KOPT-K1 (cell line): ENCODE measurements at regions not wholly inside any gene's neighbourhood (a gene's known extent, or its start where the extent isn't known, plus 50 kb on each side); places are given as distances from the start of the nearest gene placed in this dataset.
"Not testable (repeated sequence)": the region's sequence is repeated elsewhere in the genome, so short reads cannot be mapped to it uniquely, and the experiment has no call there.

Source experiments
- H3K27ac ChIP-seq: fragments of 200-600 bp; sonication (generic); 2 replicates; pipeline ENCODE4 v1.5.1; 2016; ENCODE audit warnings: antibody characterized with exemption, mild to moderate bottlenecking, low read depth, low read length; ENCODE audit not compliant: poor library complexity, severe bottlenecking
- H3K36me3 ChIP-seq: fragments of 200-600 bp; sonication (generic); 2 replicates; pipeline ENCODE4 v1.5.1; 2017; ENCODE audit warnings: antibody characterized with exemption, mild to moderate bottlenecking, low read length, moderate library complexity; ENCODE audit not compliant: insufficient read depth
- H3K9me3 ChIP-seq: fragments of 200-600 bp; sonication (generic); 2 replicates; pipeline ENCODE4 v1.5.1; 2017; ENCODE audit warnings: antibody characterized with exemption, low read length, mild to moderate bottlenecking; ENCODE audit not compliant: insufficient read depth, poor library complexity, severe bottlenecking

DNA sequence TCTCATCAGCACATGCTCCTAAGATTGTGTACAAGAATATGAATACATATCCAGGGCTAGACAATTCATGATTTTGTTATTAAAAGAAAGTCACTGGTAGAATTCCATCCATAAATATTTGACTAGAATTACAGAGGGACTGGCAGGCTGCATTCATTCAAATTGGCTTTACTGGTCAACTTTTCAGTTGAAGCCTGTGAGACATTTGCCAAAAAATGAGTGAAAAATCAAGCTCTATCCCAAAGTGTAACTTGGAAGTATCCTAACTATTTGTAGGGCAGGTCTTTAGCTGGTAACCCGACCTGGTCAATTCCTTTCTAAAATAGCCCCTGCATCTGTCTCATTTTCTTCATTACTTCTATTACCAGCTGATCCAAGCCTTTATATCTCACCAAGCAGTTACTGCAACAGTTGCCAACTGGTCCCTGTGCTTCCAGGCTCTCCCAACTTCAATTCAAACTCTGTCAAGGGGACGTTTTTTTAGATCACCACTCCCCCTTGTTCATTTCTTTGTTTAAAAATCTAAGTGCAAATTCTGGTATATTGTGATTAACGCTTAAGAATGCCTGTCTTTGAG lies 173.1 kb upstream of the TBL1XR1 start:
- Histone ChIP-seq H3K9me3 (no peaks in the 10 kb centered on the region), H3K27ac (no peak overlapping the region), H3K36me3 (no peaks in the 10 kb centered on the region)

- Histone ChIP-seq H3K9me3 (no peaks in the 10 kb centered on the region), H3K27ac (no peak overlapping the region), H3K36me3 (no peaks in the 10 kb centered on the region)
These were observed 173.9 kb upstream of the TBL1XR1 start for GRCh38 chr3:177371146-177371545.

DNA sequence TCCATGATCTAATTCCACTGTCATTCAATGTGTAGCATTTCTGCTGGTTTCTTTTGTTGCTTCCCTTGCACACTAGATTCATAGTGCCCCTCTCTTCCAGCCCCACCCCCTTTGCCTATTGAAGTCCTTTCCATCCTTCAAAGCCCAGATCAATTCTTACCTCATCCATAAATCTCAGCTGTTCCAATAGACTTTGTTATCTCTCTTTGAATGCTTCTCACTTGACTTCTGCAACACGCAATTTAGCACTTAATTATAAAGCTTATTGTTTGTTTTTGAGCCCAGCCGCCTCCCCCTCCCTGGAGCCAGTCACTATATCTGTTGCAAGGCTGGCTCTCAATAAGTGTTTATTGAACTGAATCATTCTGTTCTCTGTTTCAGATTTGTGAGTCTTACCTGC lies 174.6 kb upstream of the TBL1XR1 start:
- H3K9me3 ChIP-seq = no peaks in the 10 kb centered on the region
- H3K36me3 ChIP-seq = no peaks in the 10 kb centered on the region
- no peak overlapping the region for H3K27ac ChIP-seq

- Histone ChIP-seq H3K9me3 (no peaks in the 10 kb centered on the region), H3K36me3 (no peaks in the 10 kb centered on the region), H3K27ac (no peak overlapping the region)
These were observed 177.0 kb upstream of the TBL1XR1 start for GRCh38 chr3:177374323-177374722.

DNA sequence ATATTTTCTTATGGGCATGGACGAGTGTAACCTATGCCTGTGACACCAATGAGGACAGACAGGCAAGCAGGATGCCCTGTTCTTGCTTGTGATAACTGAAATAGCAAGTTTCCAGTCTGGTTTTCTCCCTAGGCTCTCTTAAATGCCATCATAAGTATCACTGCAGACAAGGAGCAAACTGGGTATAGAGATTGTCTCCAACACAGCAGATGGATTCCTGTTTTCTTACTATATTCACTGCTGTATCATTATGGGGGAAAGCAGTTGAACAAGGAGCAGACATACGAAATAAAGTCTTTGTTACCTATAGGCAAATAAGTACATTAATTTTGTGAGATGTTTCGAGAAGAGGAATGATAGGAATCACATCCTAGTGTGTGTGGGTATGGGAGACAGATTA lies 178.0 kb upstream of the TBL1XR1 start:
- Histone ChIP-seq H3K9me3 (peaks cover 2% of the 10 kb centered on the region), H3K27ac (no peak overlapping the region), H3K36me3 (no peaks in the 10 kb centered on the region)

- H3K9me3 ChIP-seq = peaks cover 12% of the 10 kb centered on the region
- no peaks in the 10 kb centered on the region for H3K36me3 ChIP-seq
- no peak overlapping the region for H3K27ac ChIP-seq
These were observed 179.9 kb upstream of the TBL1XR1 start for GRCh38 chr3:177377166-177377565.

- H3K36me3 ChIP-seq = no peaks in the 10 kb centered on the region
- no peak overlapping the region for H3K27ac ChIP-seq
- peaks cover 12% of the 10 kb centered on the region for H3K9me3 ChIP-seq
These were observed 180.9 kb upstream of the TBL1XR1 start for GRCh38 chr3:177378168-177378567.

- no peak overlapping the region for H3K27ac ChIP-seq
- H3K36me3 ChIP-seq = no peaks in the 10 kb centered on the region
- peaks cover 12% of the 10 kb centered on the region for H3K9me3 ChIP-seq
These were observed 181.8 kb upstream of the TBL1XR1 start for GRCh38 chr3:177379045-177379444.

GRCh38 chr3:177381070-177381469 lies 183.8 kb upstream of the TBL1XR1 start:
- H3K9me3 ChIP-seq = peaks cover 12% of the 10 kb centered on the region
- no peak overlapping the region for H3K27ac ChIP-seq
- H3K36me3 ChIP-seq = no peaks in the 10 kb centered on the region

- H3K9me3 ChIP-seq = peaks cover 12% of the 10 kb centered on the region
These were observed 185.7 kb upstream of the TBL1XR1 start for GRCh38 chr3:177382944-177383343.

DNA sequence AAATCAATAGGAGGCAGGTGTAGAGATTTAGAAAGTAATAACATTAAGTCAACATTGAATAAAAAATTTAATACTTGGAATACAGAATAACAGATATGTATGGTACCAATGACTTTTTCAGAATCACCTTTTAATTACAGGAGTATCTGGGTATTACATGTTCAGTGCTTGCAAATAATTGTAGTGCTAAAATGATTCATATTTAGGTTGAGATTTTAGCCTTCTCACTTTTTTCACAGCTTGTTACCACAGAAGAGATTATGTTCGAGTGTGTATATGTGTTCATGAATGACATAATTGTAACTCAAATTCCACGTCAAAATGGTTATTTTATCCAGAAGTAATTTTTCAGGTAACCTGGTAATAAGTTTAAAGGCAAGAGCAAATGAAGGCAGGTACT lies 187.9 kb upstream of the TBL1XR1 start:
- Histone ChIP-seq H3K9me3 (peaks cover 11% of the 10 kb centered on the region), H3K27ac (no peak overlapping the region), H3K36me3 (no peaks in the 10 kb centered on the region)

More at GRCh38 chr3:177382944-177383343, 185.7 kb upstream of the TBL1XR1 start:
- Histone ChIP-seq H3K27ac (no peak overlapping the region), H3K36me3 (no peaks in the 10 kb centered on the region)

DNA sequence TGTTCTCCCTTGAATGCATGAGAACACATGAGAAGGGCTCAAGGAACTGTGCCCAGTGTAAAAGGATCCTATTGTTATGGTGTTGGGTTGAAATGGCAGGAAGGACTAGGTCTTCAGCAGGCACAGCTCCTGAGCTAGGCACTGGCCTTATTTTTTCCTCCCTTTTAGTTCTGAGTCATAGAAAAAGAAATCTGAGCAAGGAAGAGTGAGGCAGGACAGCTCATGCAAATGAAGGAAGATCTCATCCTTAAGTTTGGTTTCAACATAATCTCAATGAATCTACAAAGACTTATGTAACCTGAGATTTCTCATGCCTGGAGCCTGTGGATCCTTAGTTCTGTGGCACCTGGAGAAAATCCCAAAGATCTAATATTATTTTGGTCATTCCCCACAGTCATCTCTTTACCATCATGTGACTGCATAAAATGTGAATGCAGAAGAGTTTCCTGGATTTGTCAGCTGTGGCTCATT lies 188.6 kb upstream of the TBL1XR1 start:
- Histone ChIP-seq H3K27ac (no peak overlapping the region), H3K9me3 (peaks cover 4% of the 10 kb centered on the region), H3K36me3 (no peaks in the 10 kb centered on the region)

GRCh38 chr3:177388209-177388608 lies 190.9 kb upstream of the TBL1XR1 start:
- H3K27ac ChIP-seq = no peak overlapping the region
- H3K36me3 ChIP-seq = no peaks in the 10 kb centered on the region
- H3K9me3 ChIP-seq = no peaks in the 10 kb centered on the region

- not testable (repeated sequence) for H3K27ac ChIP-seq, H3K36me3 ChIP-seq
These were observed 197.1 kb upstream of the TBL1XR1 start for GRCh38 chr3:177394231-177395024.

GRCh38 chr3:177396733-177397132 lies 199.5 kb upstream of the TBL1XR1 start:
- no peak overlapping the region for H3K27ac ChIP-seq
- H3K9me3 ChIP-seq = no peaks in the 10 kb centered on the region
- no peaks in the 10 kb centered on the region for H3K36me3 ChIP-seq

More at GRCh38 chr3:177394231-177395024, 197.1 kb upstream of the TBL1XR1 start:
- H3K9me3 ChIP-seq = not testable (repeated sequence)

GRCh38 chr3:177401375-177401774 lies 204.1 kb upstream of the TBL1XR1 start:
- Histone ChIP-seq H3K36me3 (no peaks in the 10 kb centered on the region), H3K9me3 (no peaks in the 10 kb centered on the region), H3K27ac (no peak overlapping the region)
